ENCODE measurements at regions not wholly inside any gene's neighbourhood (a gene's known extent, or its start where the extent isn't known, plus 50 kb on each side); places are given as distances from the start of the nearest gene placed in this dataset.

DNA sequence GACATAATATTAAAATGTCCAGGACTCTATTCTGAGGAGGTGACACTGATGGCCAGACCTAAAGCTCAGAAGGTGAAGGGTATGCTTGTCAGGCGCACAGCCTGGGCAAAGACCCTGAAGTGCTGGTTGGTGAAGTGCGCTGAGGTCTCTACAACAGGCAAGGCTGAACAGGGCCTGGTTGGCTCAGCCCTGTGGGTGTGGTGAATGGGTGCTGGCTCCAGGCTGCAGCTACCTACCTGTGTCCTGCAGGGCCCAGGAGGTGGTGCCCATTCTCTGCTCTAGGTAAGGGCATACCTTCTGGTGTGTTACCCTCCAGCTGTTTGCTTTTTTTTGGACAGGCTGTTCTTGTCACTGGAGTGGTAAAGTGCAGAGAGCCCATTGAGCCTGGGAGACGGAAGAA is 85.1 kb downstream of the RAMP3 start:
- 92 to 94% methylated on average over 3 of the region's 3 CpGs for WGBS, 2 donors
- H3K9me3 ChIP-seq: no peaks in the 10 kb centered on the region
- intact Hi-C loops (cut with DNase I): no loop called here
- no peak overlapping the region for H3K4me3 ChIP-seq
- DNase-seq: no peak
- TF ChIP-seq EP300 (IDR thresholded peaks at IDR 0.05) (no peak), POLR2AphosphoS5 (IDR thresholded peaks at IDR 0.05) (no peak), POLR2A (IDR thresholded peaks at IDR 0.05) (no peak)
- TF ChIP-seq, protein P1, sequence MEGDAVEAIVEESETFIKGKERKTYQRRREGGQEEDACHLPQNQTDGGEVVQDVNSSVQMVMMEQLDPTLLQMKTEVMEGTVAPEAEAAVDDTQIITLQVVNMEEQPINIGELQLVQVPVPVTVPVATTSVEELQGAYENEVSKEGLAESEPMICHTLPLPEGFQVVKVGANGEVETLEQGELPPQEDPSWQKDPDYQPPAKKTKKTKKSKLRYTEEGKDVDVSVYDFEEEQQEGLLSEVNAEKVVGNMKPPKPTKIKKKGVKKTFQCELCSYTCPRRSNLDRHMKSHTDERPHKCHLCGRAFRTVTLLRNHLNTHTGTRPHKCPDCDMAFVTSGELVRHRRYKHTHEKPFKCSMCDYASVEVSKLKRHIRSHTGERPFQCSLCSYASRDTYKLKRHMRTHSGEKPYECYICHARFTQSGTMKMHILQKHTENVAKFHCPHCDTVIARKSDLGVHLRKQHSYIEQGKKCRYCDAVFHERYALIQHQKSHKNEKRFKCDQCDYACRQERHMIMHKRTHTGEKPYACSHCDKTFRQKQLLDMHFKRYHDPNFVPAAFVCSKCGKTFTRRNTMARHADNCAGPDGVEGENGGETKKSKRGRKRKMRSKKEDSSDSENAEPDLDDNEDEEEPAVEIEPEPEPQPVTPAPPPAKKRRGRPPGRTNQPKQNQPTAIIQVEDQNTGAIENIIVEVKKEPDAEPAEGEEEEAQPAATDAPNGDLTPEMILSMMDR (IDR thresholded peaks at IDR 0.05): no peak
- no peak overlapping the region for H3K27ac ChIP-seq
- H3K4me1 ChIP-seq: no peaks in the 10 kb centered on the region
- H3K27me3 ChIP-seq: peaks cover 0 to 6% (median 0%) of the 10 kb centered on the region in 3 donors
- no peaks in the 10 kb centered on the region for H3K36me3 ChIP-seq

DNA sequence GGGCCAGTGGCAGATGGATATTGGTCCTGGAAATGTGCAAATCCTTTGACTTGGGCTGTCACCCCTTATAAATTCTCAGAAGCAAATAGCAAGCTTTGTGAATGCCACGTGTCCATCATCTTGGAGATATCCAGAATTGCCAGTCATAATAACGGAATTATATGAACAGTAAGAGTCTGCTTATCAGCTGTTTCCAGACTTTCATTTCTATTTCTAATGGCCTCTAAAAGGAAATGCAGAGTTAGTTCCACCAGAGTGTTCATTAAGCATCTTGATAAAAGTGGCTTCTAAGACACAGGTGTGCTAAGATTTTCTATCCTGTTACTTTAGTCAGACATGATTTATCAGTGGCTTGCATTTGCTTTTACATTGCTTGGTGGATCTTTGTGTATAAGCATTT is 87.4 kb downstream of the RAMP3 start:
- no peak overlapping the region for H3K4me3 ChIP-seq
- H3K27ac ChIP-seq: no peak overlapping the region
- H3K27me3 ChIP-seq: peaks cover 0 to 6% (median 0%) of the 10 kb centered on the region in 3 donors
- TF ChIP-seq POLR2AphosphoS5 (IDR thresholded peaks at IDR 0.05) (no peak), POLR2A (IDR thresholded peaks at IDR 0.05) (no peak), EP300 (IDR thresholded peaks at IDR 0.05) (no peak)
- TF ChIP-seq, protein P1 (IDR thresholded peaks at IDR 0.05): no peak
- no peaks in the 10 kb centered on the region for H3K4me1 ChIP-seq
- WGBS, 2 donors: 76 to 91% methylated on average over 2 of the region's 2 CpGs
- DNase-seq: no peak
- no peaks in the 10 kb centered on the region for H3K36me3 ChIP-seq
- H3K9me3 ChIP-seq: peaks cover 0 to 5% (median 0%) of the 10 kb centered on the region in 4 donors
- intact Hi-C loops (cut with DNase I): no loop called here

DNA sequence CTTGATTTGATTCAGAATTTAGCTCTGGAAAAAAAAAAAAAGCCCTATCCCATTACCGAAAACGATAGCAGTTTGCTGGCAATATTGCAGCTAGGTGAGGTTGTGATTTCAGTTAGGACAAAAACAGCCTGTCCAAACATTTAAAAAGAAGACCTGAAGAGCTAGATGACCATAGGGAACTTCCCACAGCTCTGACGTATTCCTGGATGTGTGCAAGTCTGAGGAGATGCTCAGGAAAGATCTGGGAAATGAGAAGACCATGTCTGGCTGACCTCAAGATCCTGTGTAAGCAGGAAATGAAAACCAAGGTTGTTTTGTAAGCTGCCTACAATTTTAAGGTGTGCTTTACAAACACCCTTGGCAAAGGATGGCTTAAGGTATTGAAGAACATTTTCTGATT is 88.7 kb downstream of the RAMP3 start:
- Histone ChIP-seq H3K4me3 (no peak overlapping the region), H3K9me3 (peaks cover 0 to 5% (median 0%) of the 10 kb centered on the region in 4 donors), H3K27ac (no peak overlapping the region), H3K36me3 (no peaks in the 10 kb centered on the region), H3K27me3 (peaks cover 0 to 6% (median 0%) of the 10 kb centered on the region in 3 donors), H3K4me1 (no peaks in the 10 kb centered on the region)
- intact Hi-C loops (cut with DNase I): no loop called here
- no peak for DNase-seq
- TF ChIP-seq EP300 (IDR thresholded peaks at IDR 0.05): no peak
- no peak for TF ChIP-seq POLR2AphosphoS5 (IDR thresholded peaks at IDR 0.05)
- TF ChIP-seq POLR2A (IDR thresholded peaks at IDR 0.05): no peak
- TF ChIP-seq, protein P1 (IDR thresholded peaks at IDR 0.05): no peak
- WGBS, 2 donors: 77 to 83% methylated on average over 3 of the region's 3 CpGs

DNA sequence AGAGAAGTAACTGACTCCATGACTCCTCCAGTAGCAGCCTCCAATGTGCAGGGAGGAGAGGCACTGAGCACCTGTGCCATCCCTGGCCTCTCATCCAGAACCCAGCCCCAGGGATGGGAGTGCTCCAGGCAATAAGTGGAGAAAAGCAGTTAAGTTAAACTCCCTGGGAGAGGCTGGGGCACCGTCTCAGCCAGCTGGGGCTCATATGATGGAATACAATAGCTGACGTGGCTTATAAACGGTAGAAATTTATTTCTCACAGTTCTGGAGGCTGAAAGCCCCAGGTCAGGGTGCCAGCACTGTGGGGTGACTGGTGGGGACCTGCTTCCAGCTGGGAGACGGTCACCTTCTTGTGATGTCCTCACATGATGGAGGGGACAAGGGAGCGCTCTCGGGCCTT is 94.7 kb downstream of the RAMP3 start:
- intact Hi-C loops (cut with DNase I): no loop called here
- Histone ChIP-seq H3K4me3 (no peak overlapping the region), H3K27ac (no peak overlapping the region), H3K9me3 (peaks cover 0 to 5% (median 0%) of the 10 kb centered on the region in 4 donors), H3K4me1 (no peaks in the 10 kb centered on the region), H3K27me3 (no peaks in the 10 kb centered on the region), H3K36me3 (no peaks in the 10 kb centered on the region)
- no peak for DNase-seq
- 67 to 69% methylated on average over 6 of the region's 6 CpGs for WGBS, 2 donors
- no peak for TF ChIP-seq POLR2A (IDR thresholded peaks at IDR 0.05)
- no peak for TF ChIP-seq POLR2AphosphoS5 (IDR thresholded peaks at IDR 0.05)
- TF ChIP-seq, protein P1 (IDR thresholded peaks at IDR 0.05): no peak
- no peak for TF ChIP-seq EP300 (IDR thresholded peaks at IDR 0.05)

GRCh38 chr7:45252857-45253256 is 95.3 kb downstream of the RAMP3 start:
- intact Hi-C loops (cut with DNase I): no loop called here
- H3K4me3 ChIP-seq: no peak overlapping the region
- TF ChIP-seq, protein P1 (IDR thresholded peaks at IDR 0.05): no peak
- TF ChIP-seq EP300 (IDR thresholded peaks at IDR 0.05) (no peak), POLR2A (IDR thresholded peaks at IDR 0.05) (no peak), POLR2AphosphoS5 (IDR thresholded peaks at IDR 0.05) (no peak)
- H3K27ac ChIP-seq: no peak overlapping the region
- no peaks in the 10 kb centered on the region for H3K27me3 ChIP-seq
- no peaks in the 10 kb centered on the region for H3K4me1 ChIP-seq
- H3K9me3 ChIP-seq: peaks cover 0 to 4% (median 0%) of the 10 kb centered on the region in 4 donors
- no peak for DNase-seq
- H3K36me3 ChIP-seq: no peaks in the 10 kb centered on the region
